ENCODE measurements at regions not wholly inside any gene's neighbourhood (a gene's known extent, or its start where the extent isn't known, plus 50 kb on each side); places are given as distances from the start of the nearest gene placed in this dataset.

DNA sequence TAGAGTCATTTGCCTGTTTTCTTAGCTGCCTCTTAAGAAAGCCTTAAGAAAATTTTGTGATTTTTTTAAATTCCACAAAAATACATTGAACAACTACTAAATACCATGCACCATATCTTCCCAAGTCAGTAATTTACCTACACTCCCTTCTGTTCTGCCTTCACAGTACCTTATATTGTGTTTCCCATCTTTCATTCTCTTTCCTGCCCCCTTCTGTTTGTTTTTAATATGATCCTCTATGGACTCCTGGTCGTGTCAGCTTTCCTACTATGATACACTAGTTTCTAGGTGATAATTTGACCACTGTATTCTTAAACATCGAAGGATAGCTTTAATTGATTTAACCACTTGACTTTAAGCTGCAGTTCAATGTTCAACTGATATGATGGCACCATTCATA, 297.7 kb upstream of the HAND2 start:
- WGBS (ENCODE audit: insufficient coverage, insufficient read length), result no CpG with 5 or more reads among the region's 2 CpGs
- Histone ChIP-seq H3K4me1 (ENCODE audit: control insufficient read depth, insufficient read depth, low read length) (no peaks in the 10 kb centered on the region), H3K4me3 (ENCODE audit: low read length) (no peak overlapping the region), H3K27ac (ENCODE audit: low read length) (no peak overlapping the region), H3K36me3 (ENCODE audit: control insufficient read depth, insufficient read depth, low read length) (no peaks in the 10 kb centered on the region), H3K9me3 (ENCODE audit: control insufficient read depth, insufficient read depth, low read length) (no peaks in the 10 kb centered on the region), H3K27me3 (ENCODE audit: control insufficient read depth, insufficient read depth, low read length) (no peaks in the 10 kb centered on the region)
- no peak for DNase-seq (ENCODE audit: low read depth, low spot score)

DNA sequence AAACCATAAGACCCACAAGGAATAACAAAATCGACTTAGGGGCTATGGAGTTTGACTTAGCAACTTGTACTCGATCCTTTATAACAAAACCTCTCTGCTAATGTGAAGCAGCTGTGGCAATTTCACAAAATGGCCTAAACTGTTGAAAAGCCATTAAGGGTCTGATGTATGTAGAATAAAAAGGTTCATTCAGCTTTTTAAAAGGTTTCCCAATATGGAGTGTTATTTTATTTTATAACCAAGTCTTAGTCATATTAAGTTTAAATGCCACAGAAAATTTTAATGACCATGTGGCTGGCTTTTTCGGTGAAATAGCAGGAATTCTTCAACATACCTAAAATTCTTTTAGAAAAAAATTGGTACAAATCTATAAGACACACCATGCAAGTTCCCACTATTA, 291.8 kb upstream of the HAND2 start:
- no peak for DNase-seq (ENCODE audit: low read depth, low spot score)
- no peaks in the 10 kb centered on the region for H3K36me3 ChIP-seq (ENCODE audit: control insufficient read depth, insufficient read depth, low read length)
- no peaks in the 10 kb centered on the region for H3K27me3 ChIP-seq (ENCODE audit: control insufficient read depth, insufficient read depth, low read length)
- H3K4me3 ChIP-seq (ENCODE audit: low read length), result no peak overlapping the region
- H3K4me1 ChIP-seq (ENCODE audit: control insufficient read depth, insufficient read depth, low read length), result no peaks in the 10 kb centered on the region
- no peak overlapping the region for H3K27ac ChIP-seq (ENCODE audit: low read length)
- no peaks in the 10 kb centered on the region for H3K9me3 ChIP-seq (ENCODE audit: control insufficient read depth, insufficient read depth, low read length)
- WGBS (ENCODE audit: insufficient coverage, insufficient read length), result no CpG with 5 or more reads among the region's 3 CpGs

DNA sequence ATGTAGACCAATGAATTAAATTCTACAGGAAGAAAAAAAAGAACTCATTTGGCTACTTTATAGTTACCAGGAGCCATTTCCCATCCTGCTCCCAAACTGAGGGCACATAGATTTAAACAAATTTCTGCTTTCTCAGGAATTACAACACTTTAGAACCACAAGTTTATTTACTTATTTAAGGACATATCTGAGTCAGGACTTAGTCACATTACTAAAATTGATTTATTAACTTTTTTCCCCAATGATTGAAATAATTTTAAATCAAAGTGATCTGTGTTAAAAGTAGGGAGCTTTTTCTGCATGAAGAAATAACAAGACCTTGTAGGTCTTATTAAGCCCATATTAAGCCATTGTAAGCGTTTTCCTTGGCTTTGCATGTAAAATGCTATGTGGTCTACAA, 291.0 kb upstream of the HAND2 start:
- no peaks in the 10 kb centered on the region for H3K36me3 ChIP-seq (ENCODE audit: control insufficient read depth, insufficient read depth, low read length)
- no peaks in the 10 kb centered on the region for H3K9me3 ChIP-seq (ENCODE audit: control insufficient read depth, insufficient read depth, low read length)
- no peaks in the 10 kb centered on the region for H3K4me1 ChIP-seq (ENCODE audit: control insufficient read depth, insufficient read depth, low read length)
- no peak overlapping the region for H3K4me3 ChIP-seq (ENCODE audit: low read length)
- no peaks in the 10 kb centered on the region for H3K27me3 ChIP-seq (ENCODE audit: control insufficient read depth, insufficient read depth, low read length)
- no CpG with 5 or more reads among the region's 1 CpG for WGBS (ENCODE audit: insufficient coverage, insufficient read length)
- no peak overlapping the region for H3K27ac ChIP-seq (ENCODE audit: low read length)
- DNase-seq (ENCODE audit: low read depth, low spot score), result no peak

DNA sequence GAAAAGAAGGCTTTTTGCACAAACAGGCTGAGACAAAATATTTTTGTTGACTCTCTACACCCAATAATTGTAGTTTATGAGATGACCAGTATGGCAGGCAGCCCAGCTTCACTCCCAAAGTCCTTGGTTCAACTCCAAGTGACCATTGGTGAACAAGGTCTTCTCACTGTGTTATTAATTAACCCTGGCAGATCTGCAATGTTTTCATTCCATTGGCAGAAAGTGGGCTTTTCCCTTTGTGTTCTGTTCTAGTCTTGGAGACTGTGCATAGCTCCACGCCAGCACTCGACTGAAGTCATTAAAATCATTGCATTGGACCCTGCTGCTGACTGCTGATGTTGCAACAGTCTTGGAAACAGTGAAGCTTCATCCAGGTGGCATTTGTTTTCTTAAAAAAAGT, 277.3 kb upstream of the HAND2 start:
- Histone ChIP-seq H3K9me3 (ENCODE audit: control insufficient read depth, insufficient read depth, low read length) (no peaks in the 10 kb centered on the region), H3K4me3 (ENCODE audit: low read length) (no peak overlapping the region), H3K36me3 (ENCODE audit: control insufficient read depth, insufficient read depth, low read length) (no peaks in the 10 kb centered on the region), H3K4me1 (ENCODE audit: control insufficient read depth, insufficient read depth, low read length) (no peaks in the 10 kb centered on the region), H3K27ac (ENCODE audit: low read length) (no peak overlapping the region), H3K27me3 (ENCODE audit: control insufficient read depth, insufficient read depth, low read length) (no peaks in the 10 kb centered on the region)
- DNase-seq (ENCODE audit: low read depth, low spot score), result no peak
- no CpG with 5 or more reads among the region's 2 CpGs for WGBS (ENCODE audit: insufficient coverage, insufficient read length)

DNA sequence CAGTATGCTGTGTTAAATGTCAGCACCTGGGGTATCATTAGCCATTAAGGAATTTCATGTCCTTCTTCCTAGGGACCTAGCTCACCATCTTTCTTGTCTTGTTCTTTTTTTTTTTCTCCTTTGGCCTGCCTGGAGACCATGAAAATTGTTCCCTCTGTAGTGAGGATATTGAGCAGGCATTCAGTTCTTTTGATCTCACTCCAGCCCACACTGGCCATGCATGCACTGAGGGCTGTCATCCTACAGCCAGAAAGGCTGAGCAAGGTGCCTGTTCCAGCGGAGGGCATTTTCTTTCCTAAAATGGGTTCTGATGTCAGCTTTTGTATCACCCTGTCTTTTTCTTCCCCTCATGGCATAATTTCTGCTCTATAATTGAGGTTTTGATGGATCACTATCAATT, 275.9 kb upstream of the HAND2 start:
- no peaks in the 10 kb centered on the region for H3K9me3 ChIP-seq (ENCODE audit: control insufficient read depth, insufficient read depth, low read length)
- no peak overlapping the region for H3K4me3 ChIP-seq (ENCODE audit: low read length)
- H3K27ac ChIP-seq (ENCODE audit: low read length), result no peak overlapping the region
- H3K27me3 ChIP-seq (ENCODE audit: control insufficient read depth, insufficient read depth, low read length), result no peaks in the 10 kb centered on the region
- H3K36me3 ChIP-seq (ENCODE audit: control insufficient read depth, insufficient read depth, low read length), result no peaks in the 10 kb centered on the region
- WGBS (ENCODE audit: insufficient coverage, insufficient read length), result no CpG with 5 or more reads among the region's 1 CpG
- DNase-seq (ENCODE audit: low read depth, low spot score), result no peak
- no peaks in the 10 kb centered on the region for H3K4me1 ChIP-seq (ENCODE audit: control insufficient read depth, insufficient read depth, low read length)

DNA sequence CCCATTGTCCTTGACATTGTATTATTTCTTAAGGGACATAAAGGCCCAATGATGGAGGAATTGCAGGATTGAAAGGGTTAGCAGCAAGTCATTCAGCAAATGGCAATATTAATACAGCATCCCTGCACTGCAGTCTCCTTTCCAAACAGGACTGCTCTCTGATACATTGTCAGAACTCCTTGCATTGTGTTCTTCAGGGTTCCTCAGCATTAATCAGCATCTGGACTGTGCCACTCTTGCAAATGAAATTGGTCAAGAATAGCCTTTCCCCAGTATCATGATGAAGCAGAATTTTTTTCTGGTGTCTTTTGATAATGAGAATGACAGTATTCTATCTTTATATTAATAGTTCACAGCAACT, 272.6 kb upstream of the HAND2 start:
- Histone ChIP-seq H3K4me3 (ENCODE audit: low read length) (no peak overlapping the region), H3K9me3 (ENCODE audit: control insufficient read depth, insufficient read depth, low read length) (no peaks in the 10 kb centered on the region), H3K27me3 (ENCODE audit: control insufficient read depth, insufficient read depth, low read length) (no peaks in the 10 kb centered on the region), H3K4me1 (ENCODE audit: control insufficient read depth, insufficient read depth, low read length) (no peaks in the 10 kb centered on the region), H3K27ac (ENCODE audit: low read length) (no peak overlapping the region), H3K36me3 (ENCODE audit: control insufficient read depth, insufficient read depth, low read length) (no peaks in the 10 kb centered on the region)
- no peak for DNase-seq (ENCODE audit: low read depth, low spot score)

DNA sequence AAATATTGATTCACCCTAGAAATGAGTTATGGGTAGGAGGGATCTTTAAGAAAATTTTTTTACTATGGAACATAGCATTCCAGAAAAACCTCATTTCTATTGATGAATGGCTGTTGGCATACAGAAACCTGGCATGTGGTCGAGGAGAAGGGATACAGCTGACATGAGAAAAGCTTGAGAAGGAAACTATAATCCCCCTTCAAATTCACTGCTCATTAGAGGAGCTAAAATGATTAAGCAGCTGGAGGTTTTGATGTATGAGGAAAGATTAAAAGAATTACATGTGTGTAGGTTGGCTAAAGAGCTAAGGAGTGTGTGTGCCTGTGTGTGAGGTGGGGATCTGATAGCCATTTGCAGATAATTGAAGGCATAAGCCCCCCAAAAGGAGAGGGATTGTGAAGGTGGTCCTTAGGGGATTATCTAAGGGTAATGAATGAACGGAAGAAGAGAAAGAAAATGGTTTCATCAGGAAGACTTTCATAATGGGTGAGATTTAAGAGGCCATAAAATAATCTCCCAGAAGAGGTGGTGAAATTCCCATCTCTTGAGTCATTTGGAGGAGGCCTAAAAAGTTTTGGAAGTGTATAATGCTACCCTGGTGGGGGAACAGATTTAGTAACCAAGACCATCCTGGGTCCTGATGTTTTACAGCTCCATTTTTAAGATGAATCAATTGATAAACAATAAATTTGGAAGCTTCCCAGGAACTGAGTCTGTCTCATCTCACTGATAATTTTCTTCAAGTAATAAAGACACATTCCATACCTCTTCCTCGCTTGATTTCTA, 272.0 kb upstream of the HAND2 start:
- no peaks in the 10 kb centered on the region for H3K9me3 ChIP-seq (ENCODE audit: control insufficient read depth, insufficient read depth, low read length)
- DNase-seq (ENCODE audit: low read depth, low spot score), result no peak
- H3K27ac ChIP-seq (ENCODE audit: low read length), result no peak overlapping the region
- H3K27me3 ChIP-seq (ENCODE audit: control insufficient read depth, insufficient read depth, low read length), result no peaks in the 10 kb centered on the region
- no peaks in the 10 kb centered on the region for H3K4me1 ChIP-seq (ENCODE audit: control insufficient read depth, insufficient read depth, low read length)
- no peak overlapping the region for H3K4me3 ChIP-seq (ENCODE audit: low read length)
- no peaks in the 10 kb centered on the region for H3K36me3 ChIP-seq (ENCODE audit: control insufficient read depth, insufficient read depth, low read length)
- WGBS (ENCODE audit: insufficient coverage, insufficient read length), result no CpG with 5 or more reads among the region's 3 CpGs

DNA sequence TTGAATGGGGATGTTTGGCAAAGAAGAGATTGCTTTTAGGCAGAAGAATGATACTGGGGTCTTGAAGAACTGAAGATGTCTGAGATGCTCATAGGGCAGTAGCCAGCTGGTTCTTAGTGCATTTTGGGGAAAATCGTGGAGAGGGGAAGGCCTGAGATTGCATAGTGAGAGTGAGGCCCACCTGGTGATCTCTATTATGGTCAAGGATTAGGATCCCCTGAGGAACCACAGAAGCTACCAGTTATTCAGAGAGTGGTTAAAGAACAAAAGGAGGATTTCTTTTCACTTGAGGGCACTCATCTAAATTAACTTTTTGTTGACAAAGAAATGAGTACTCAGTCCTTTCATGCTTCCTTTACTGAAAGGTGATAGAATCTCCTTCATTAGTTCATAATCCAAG, 271.3 kb upstream of the HAND2 start:
- no peak for DNase-seq (ENCODE audit: low read depth, low spot score)
- WGBS (ENCODE audit: insufficient coverage, insufficient read length), result no CpG with 5 or more reads among the region's 1 CpG

DNA sequence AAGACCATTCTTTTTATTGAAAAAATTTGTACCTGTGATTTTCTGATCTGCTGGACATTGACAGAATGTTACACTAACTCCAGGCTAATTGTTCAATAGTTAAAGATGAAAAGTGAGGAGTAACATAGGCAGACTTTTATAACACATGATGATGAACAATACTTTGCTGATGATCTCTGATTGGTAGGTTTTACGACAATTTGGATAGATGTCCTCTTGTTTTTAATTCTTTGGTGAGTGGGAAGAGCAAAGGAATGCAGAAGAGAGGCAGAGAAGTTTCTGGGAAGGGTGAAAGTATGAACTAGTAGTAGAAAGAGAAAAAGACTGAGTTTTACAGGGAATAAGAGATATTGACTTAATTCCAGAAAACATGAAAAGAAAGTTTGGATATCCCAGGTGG, 267.3 kb upstream of the HAND2 start:
- no CpG with 5 or more reads among the region's 1 CpG for WGBS (ENCODE audit: insufficient coverage, insufficient read length)
- no peak overlapping the region for H3K27ac ChIP-seq (ENCODE audit: low read length)
- H3K27me3 ChIP-seq (ENCODE audit: control insufficient read depth, insufficient read depth, low read length), result no peaks in the 10 kb centered on the region
- H3K9me3 ChIP-seq (ENCODE audit: control insufficient read depth, insufficient read depth, low read length), result no peaks in the 10 kb centered on the region
- no peak for DNase-seq (ENCODE audit: low read depth, low spot score)
- no peaks in the 10 kb centered on the region for H3K36me3 ChIP-seq (ENCODE audit: control insufficient read depth, insufficient read depth, low read length)
- H3K4me1 ChIP-seq (ENCODE audit: control insufficient read depth, insufficient read depth, low read length), result no peaks in the 10 kb centered on the region
- H3K4me3 ChIP-seq (ENCODE audit: low read length), result no peak overlapping the region

More for the DNA sequence above, 271.3 kb upstream of the HAND2 start:
- Histone ChIP-seq H3K4me1 (ENCODE audit: control insufficient read depth, insufficient read depth, low read length) (no peaks in the 10 kb centered on the region), H3K4me3 (ENCODE audit: low read length) (no peak overlapping the region), H3K27me3 (ENCODE audit: control insufficient read depth, insufficient read depth, low read length) (no peaks in the 10 kb centered on the region), H3K27ac (ENCODE audit: low read length) (no peak overlapping the region), H3K9me3 (ENCODE audit: control insufficient read depth, insufficient read depth, low read length) (no peaks in the 10 kb centered on the region), H3K36me3 (ENCODE audit: control insufficient read depth, insufficient read depth, low read length) (no peaks in the 10 kb centered on the region)

DNA sequence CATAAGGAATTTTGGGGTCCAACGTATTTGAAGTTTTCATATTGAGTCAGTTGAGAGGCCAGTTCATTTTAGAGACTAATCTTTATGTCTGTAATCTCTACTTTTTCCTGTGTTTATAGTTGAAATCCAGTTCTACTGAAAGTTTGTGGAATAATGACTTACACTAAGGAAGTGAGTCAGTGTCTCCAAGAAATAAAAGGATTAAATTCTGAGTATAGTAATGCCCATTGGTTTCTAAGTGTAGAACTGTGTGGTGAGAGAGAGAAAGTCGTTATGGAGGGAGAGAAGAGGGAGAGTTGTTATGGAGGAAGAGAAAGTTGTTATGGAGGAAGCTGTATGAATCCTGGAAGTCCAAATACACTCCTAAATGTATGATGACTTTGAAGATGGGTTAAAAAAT, 264.6 kb upstream of the HAND2 start:
- DNase-seq (ENCODE audit: low read depth, low spot score), result no peak
- Histone ChIP-seq H3K36me3 (ENCODE audit: control insufficient read depth, insufficient read depth, low read length) (no peaks in the 10 kb centered on the region), H3K9me3 (ENCODE audit: control insufficient read depth, insufficient read depth, low read length) (no peaks in the 10 kb centered on the region), H3K4me3 (ENCODE audit: low read length) (no peak overlapping the region), H3K27me3 (ENCODE audit: control insufficient read depth, insufficient read depth, low read length) (no peaks in the 10 kb centered on the region), H3K4me1 (ENCODE audit: control insufficient read depth, insufficient read depth, low read length) (no peaks in the 10 kb centered on the region), H3K27ac (ENCODE audit: low read length) (no peak overlapping the region)
- 100% methylated on average over 1 of the region's 2 CpGs for WGBS (ENCODE audit: insufficient coverage, insufficient read length)

DNA sequence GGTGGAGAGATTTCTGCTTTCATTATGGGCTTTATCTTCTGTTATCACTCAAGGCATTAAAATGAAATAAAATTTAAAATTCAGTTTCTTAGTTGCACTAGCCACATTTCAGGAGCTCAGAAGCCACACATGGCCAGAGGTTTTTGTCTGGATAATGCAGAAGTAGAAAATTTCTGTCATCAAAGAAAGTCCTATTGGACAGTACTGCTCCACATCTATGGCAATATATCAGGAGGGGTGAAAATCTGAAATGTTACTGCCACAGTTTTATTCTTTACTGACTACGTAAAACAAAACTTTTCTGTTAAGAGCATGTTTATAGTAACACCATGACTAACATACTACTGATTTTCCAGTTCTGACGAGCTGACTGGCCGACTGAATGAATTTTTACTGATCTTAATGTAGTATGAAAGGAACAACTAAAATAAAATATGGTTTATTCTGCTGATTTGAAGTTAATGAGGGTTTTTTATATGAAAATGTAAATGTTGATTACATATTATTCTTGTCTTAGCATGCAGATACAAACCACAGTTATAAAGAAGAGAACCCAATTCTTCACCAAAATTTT, 264.0 kb upstream of the HAND2 start:
- no peak overlapping the region for H3K4me3 ChIP-seq (ENCODE audit: low read length)
- H3K27me3 ChIP-seq (ENCODE audit: control insufficient read depth, insufficient read depth, low read length), result no peaks in the 10 kb centered on the region
- DNase-seq (ENCODE audit: low read depth, low spot score), result no peak
- H3K27ac ChIP-seq (ENCODE audit: low read length), result no peak overlapping the region
- no CpG with 5 or more reads among the region's 3 CpGs for WGBS (ENCODE audit: insufficient coverage, insufficient read length)
- no peaks in the 10 kb centered on the region for H3K36me3 ChIP-seq (ENCODE audit: control insufficient read depth, insufficient read depth, low read length)
- H3K9me3 ChIP-seq (ENCODE audit: control insufficient read depth, insufficient read depth, low read length), result no peaks in the 10 kb centered on the region
- H3K4me1 ChIP-seq (ENCODE audit: control insufficient read depth, insufficient read depth, low read length), result no peaks in the 10 kb centered on the region

All from iPS DF 6.9 (cell line).